OCI-LY3 (cell line): ENCODE measurements at regions not wholly inside any gene's neighbourhood (a gene's known extent, or its start where the extent isn't known, plus 50 kb on each side); places are given as distances from the start of the nearest gene placed in this dataset.

Experiments used
- H2AFZ ChIP-seq: fragments of 200-600, 300-600 bp; shearing (Covaris generic); 2 replicates; pipeline ENCODE4 v1.6.0; 2014; ENCODE audit warnings: antibody characterized with exemption, low read depth, low read length
- H3K27ac ChIP-seq: fragments of 200-600, 300-600 bp; sonication (generic); 2 replicates; pipeline ENCODE4 v1.5.1; 2014; ENCODE audit warnings: mild to moderate bottlenecking, low read length, moderate library complexity, mixed read lengths
- H3K27me3 ChIP-seq: fragments of 200-600, 300-600 bp; sonication (generic); 2 replicates; pipeline ENCODE4 v1.6.1; 2014; ENCODE audit warnings: low read depth, low read length, mixed read lengths
- H3K36me3 ChIP-seq: fragments of 200-600, 300-600 bp; sonication (generic); replicated peaks from 2 replicates; pipeline ENCODE3; 2014; ENCODE audit warnings: low read depth, low read length, mixed read lengths
- H3K4me1 ChIP-seq: fragments of 300-600, 200-600 bp; sonication (generic); 2 replicates; pipeline ENCODE4 v1.6.1; 2014; ENCODE audit warnings: low read length, mixed read lengths
- H3K4me2 ChIP-seq: fragments of 200-600, 300-600 bp; sonication (generic); 2 replicates; pipeline ENCODE4 v1.6.1; 2014; ENCODE audit warnings: low read length, mixed read lengths
- H3K4me3 ChIP-seq: fragments of 300-600, 200-600 bp; sonication (generic); 2 replicates; pipeline ENCODE4 v1.5.1; 2014; ENCODE audit warnings: antibody characterized with exemption, mild to moderate bottlenecking, low read length, moderate library complexity
- H3K79me2 ChIP-seq: fragments of 300-600, 200-600 bp; shearing (Covaris generic); 2 replicates; pipeline ENCODE4 v1.6.1; 2014; ENCODE audit warnings: mild to moderate bottlenecking, low read length, mixed read lengths
- H3K9ac ChIP-seq: fragments of 300-600, 200-600 bp; shearing (Covaris generic); 2 replicates; pipeline ENCODE4 v1.6.0; 2014; ENCODE audit warnings: mild to moderate bottlenecking, low read length, moderate library complexity
- H3K9me3 ChIP-seq: fragments of 200-600, 300-600 bp; shearing (Covaris generic); 2 replicates; pipeline ENCODE4 v1.6.1; 2014; ENCODE audit warnings: low read length, mixed read lengths; ENCODE audit not compliant: insufficient read depth
- H4K20me1 ChIP-seq: fragments of 200-600, 300-600 bp; sonication (generic); 2 replicates; pipeline ENCODE4 v1.6.1; 2016; ENCODE audit warnings: low read length, mixed read lengths; ENCODE audit not compliant: insufficient read depth
- EZH2phosphoT487 ChIP-seq: fragments of 200-600 bp; shearing (Covaris generic); IDR thresholded peaks from 2 replicates; pipeline ENCODE4 v1.6.1; 2018; ENCODE audit warnings: antibody characterized with exemption, mixed run types, low read depth
- TF ChIP-seq, protein P1 (sequence below): fragments of 200-600, 300-600 bp; sonication (generic); IDR thresholded peaks from 2 replicates; pipeline ENCODE4 v1.5.1; 2014; ENCODE audit warnings: antibody characterized with exemption, low read length, low read depth

DNA sequence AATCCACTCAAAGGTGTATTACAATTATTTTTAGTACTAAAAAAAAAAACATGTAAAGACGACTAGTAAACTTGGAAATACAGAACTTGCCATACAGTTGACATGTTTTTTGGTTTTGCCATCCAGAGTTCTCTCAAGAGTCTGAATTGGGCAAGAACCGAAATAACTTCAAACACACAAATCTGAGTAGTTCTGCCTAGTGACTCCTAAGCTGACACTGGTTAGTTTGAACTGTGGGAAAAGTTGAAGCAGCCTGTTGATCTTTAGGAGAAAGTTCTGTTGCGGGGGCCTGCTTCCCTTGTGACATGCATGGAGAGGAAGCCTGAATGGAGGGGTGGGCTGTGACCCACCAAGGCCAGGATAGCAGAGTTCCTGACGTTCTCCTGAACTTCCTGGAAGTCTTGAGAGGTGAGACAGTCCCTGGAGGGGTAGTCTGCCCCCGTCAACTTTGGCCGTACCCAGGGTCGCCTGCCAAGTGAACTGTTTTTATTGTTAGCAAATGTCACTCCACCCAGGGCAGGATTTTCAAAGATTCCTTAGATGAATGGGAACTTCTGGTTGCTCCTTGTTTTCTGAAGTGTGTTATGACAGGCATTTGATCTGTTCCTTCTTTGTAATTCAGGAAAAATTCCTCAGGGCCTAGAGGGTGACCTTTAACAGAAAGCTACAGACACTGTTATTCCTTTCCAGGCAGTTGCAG lies 85.6 kb upstream of the SPTBN1 start:
- no peak overlapping the region for H3K4me2 ChIP-seq
- H3K27ac ChIP-seq = no peak overlapping the region
- H3K4me3 ChIP-seq = no peak overlapping the region
- peaks cover 8% of the 10 kb centered on the region for H3K9me3 ChIP-seq
- no peaks in the 10 kb centered on the region for H3K36me3 ChIP-seq
- H3K9ac ChIP-seq = no peak overlapping the region
- no peaks in the 10 kb centered on the region for H4K20me1 ChIP-seq
- H3K27me3 ChIP-seq = peaks cover 9% of the 10 kb centered on the region; the same call in 1 of the 2 replicates
- no peak overlapping the region for H2AFZ ChIP-seq
- no peaks in the 10 kb centered on the region for H3K4me1 ChIP-seq
- no peaks in the 10 kb centered on the region for H3K79me2 ChIP-seq
- TF ChIP-seq, protein P1, sequence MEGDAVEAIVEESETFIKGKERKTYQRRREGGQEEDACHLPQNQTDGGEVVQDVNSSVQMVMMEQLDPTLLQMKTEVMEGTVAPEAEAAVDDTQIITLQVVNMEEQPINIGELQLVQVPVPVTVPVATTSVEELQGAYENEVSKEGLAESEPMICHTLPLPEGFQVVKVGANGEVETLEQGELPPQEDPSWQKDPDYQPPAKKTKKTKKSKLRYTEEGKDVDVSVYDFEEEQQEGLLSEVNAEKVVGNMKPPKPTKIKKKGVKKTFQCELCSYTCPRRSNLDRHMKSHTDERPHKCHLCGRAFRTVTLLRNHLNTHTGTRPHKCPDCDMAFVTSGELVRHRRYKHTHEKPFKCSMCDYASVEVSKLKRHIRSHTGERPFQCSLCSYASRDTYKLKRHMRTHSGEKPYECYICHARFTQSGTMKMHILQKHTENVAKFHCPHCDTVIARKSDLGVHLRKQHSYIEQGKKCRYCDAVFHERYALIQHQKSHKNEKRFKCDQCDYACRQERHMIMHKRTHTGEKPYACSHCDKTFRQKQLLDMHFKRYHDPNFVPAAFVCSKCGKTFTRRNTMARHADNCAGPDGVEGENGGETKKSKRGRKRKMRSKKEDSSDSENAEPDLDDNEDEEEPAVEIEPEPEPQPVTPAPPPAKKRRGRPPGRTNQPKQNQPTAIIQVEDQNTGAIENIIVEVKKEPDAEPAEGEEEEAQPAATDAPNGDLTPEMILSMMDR = no peak
- TF ChIP-seq EZH2phosphoT487 = no peak

DNA sequence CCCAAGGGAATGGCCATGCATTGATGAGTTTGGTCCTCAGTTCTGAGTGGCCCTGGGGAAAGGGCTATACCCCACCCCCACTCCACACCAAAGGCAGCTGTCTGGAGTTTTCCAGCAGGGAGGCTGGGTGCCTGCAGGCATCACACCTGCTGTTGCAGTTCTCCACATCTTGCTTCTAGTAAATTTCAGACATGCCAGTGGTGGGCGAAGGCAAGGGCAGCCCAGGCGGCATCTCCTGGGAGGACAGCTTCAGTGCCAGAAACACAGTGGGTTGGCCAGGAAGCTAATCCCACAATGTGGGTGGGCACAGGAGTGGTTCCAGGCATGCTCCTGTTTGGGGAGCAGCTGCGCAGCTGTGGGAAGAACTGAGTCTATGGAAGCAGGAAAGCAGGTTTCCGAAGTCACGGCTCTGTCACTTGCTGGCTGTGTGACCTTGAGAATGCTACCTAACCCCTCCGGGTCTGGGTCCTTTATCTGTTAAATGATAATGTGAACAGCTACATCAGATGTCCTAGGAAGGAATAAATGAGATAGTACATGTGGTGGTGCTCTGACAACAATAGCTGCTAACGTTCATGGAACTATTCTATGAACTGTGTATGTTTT lies 84.6 kb upstream of the SPTBN1 start:
- H3K4me1 ChIP-seq = no peaks in the 10 kb centered on the region
- no peaks in the 10 kb centered on the region for H3K36me3 ChIP-seq
- H4K20me1 ChIP-seq = no peaks in the 10 kb centered on the region
- TF ChIP-seq EZH2phosphoT487 = no peak
- TF ChIP-seq, protein P1 = no peak
- no peak overlapping the region for H3K27ac ChIP-seq
- H3K79me2 ChIP-seq = no peaks in the 10 kb centered on the region
- H3K4me3 ChIP-seq = no peak overlapping the region
- H3K4me2 ChIP-seq = no peak overlapping the region
- H2AFZ ChIP-seq = no peak overlapping the region
- H3K9me3 ChIP-seq = peaks cover 5% of the 10 kb centered on the region; the same call in 1 of the 2 replicates
- peaks cover 10% of the 10 kb centered on the region; the same call in 1 of the 2 replicates for H3K27me3 ChIP-seq
- no peak overlapping the region for H3K9ac ChIP-seq

DNA sequence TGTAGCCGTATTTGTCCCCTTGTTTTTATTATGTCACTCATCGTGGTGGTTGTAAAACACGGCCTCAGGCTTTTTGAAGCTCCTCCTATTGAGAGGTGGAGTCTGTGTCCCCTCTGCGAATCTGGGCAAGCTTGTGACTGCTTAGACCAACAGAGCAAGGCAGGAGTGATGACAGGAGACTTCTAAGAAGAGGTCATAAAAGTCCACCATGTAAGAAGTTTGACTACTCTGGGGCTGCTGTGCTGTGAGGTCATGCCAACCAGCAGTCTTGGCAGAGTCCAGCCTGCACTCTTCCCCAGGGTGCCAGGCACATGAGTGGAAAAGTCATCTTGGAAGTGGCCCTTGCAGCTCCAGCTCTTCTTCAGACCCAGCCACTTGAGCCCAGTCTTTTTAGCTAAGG lies 83.8 kb upstream of the SPTBN1 start:
- no peak overlapping the region for H2AFZ ChIP-seq
- H3K4me2 ChIP-seq = no peak overlapping the region
- H3K9ac ChIP-seq = no peak overlapping the region

DNA sequence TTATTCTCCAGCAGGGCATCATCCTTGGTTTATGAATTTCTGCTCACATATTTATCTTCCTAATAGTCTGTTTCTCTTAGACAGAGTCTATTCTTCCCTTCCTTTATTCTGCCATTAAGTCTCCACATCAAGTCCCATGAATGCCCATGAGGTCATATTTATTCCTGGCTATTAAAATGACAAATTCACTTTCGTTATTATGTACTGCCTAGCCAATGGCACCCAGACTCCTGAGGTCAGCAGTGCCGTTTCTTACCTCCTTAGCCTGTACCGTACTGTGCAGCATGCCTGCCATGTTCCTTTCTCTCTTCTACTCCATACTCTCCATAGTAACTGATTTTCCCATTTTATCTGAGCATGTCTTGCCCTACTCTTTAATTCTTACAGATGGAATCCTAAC lies 82.3 kb upstream of the SPTBN1 start:
- no peaks in the 10 kb centered on the region for H3K4me1 ChIP-seq
- H3K4me3 ChIP-seq = no peak overlapping the region
- H3K27me3 ChIP-seq = peaks cover 10% of the 10 kb centered on the region
- no peaks in the 10 kb centered on the region for H4K20me1 ChIP-seq
- H2AFZ ChIP-seq = no peak overlapping the region
- TF ChIP-seq, protein P1 = no peak
- TF ChIP-seq EZH2phosphoT487 = no peak
- H3K9ac ChIP-seq = no peak overlapping the region
- no peaks in the 10 kb centered on the region for H3K36me3 ChIP-seq
- H3K4me2 ChIP-seq = no peak overlapping the region
- H3K27ac ChIP-seq = no peak overlapping the region
- H3K79me2 ChIP-seq = no peaks in the 10 kb centered on the region
- no peaks in the 10 kb centered on the region for H3K9me3 ChIP-seq

More for the DNA sequence above, 83.8 kb upstream of the SPTBN1 start:
- Histone ChIP-seq H3K79me2 (no peaks in the 10 kb centered on the region), H3K9me3 (0 out of 2 replicates have a peak, but pooled peaks cover 5% of the 10 kb centered on the region), H4K20me1 (no peaks in the 10 kb centered on the region), H3K36me3 (no peaks in the 10 kb centered on the region), H3K27me3 (peaks cover 10% of the 10 kb centered on the region; the same call in 1 of the 2 replicates), H3K27ac (no peak overlapping the region), H3K4me1 (no peaks in the 10 kb centered on the region), H3K4me3 (no peak overlapping the region)
- TF ChIP-seq, protein P1 = no peak
- TF ChIP-seq EZH2phosphoT487 = no peak
